Testis (tissue), 2 donors: ENCODE measurements at regions not wholly inside any gene's neighbourhood (a gene's known extent, or its start where the extent isn't known, plus 50 kb on each side); places are given as distances from the start of the nearest gene placed in this dataset.
"Not testable (repeated sequence)": the region's sequence is repeated elsewhere in the genome, so short reads cannot be mapped to it uniquely, and the experiment has no call there.

Experiments used
- DNase-seq: peaks from one replicate; pipeline ENCODE4 v3.0.0-alpha.2; 2019
- H3K27ac ChIP-seq, 2 donors: fragments of 200-600 bp; sonication (generic); one replicate each; pipeline ENCODE4 v1.5.1; 2019
- H3K27me3 ChIP-seq: fragments of 200-600 bp; sonication (generic); one replicate; pipeline ENCODE4 v1.5.1; 2019
- H3K36me3 ChIP-seq: fragments of 200-600 bp; sonication (generic); one replicate; pipeline ENCODE4 v1.5.1; 2017; ENCODE audit warnings: low read depth; ENCODE audit errors: missing control alignments
- H3K4me1 ChIP-seq: fragments of 200-600 bp; sonication (generic); one replicate; pipeline ENCODE4 v1.5.1; 2019
- H3K4me3 ChIP-seq, 2 donors: fragments of 200-600 bp; sonication (generic); one replicate each; pipeline ENCODE4 v1.5.1; 2017 to 2019
- H3K9me3 ChIP-seq: fragments of 200-600 bp; sonication (generic); one replicate; pipeline ENCODE4 v1.5.1; 2017
- CTCF ChIP-seq, 3 experiments: fragments of 450-650 bp in 2 of 3; fragments of 200-600 bp in 1 of 3; sonication (generic) in 1 of 3; IDR thresholded peaks; one replicate each; pipeline ENCODE4 v1.5.1; 2016 to 2019; ENCODE audit warnings: antibody characterized with exemption in 3 of 3, mild to moderate bottlenecking in 2 of 3, moderate library complexity in 1 of 3
- POLR2A ChIP-seq: fragments of 450-650 bp; IDR thresholded peaks from one replicate; pipeline ENCODE4 v1.6.1; 2017; ENCODE audit warnings: antibody characterized with exemption, mild to moderate bottlenecking, moderate library complexity
- WGBS, 2 donors: methylation state at CpG; one replicate each; pipeline ENCODE4 v1.1.5; 2018; 5-methylcytosine and 5-hydroxymethylcytosine counted together
- intact Hi-C: fragments of 100-400 bp; cut with DNase I; formaldehyde crosslinking; loops from one replicate; pipeline ENCODE4 v1.15.1; 2023; ENCODE audit warnings: low total_unique reads

- not testable (repeated sequence) for DNase-seq, H3K4me1 ChIP-seq
These were observed 104.3 kb upstream of the ZNF519 start for GRCh38 chr18:14236356-14237048.

GRCh38 chr18:14225286-14225679 lies 93.0 kb upstream of the ZNF519 start:
- H3K27me3 ChIP-seq, H3K4me1 ChIP-seq, H3K36me3 ChIP-seq, H3K4me3 ChIP-seq, DNase-seq, intact Hi-C loops, H3K9me3 ChIP-seq, H3K27ac ChIP-seq: not testable (repeated sequence)
- WGBS, 2 donors = 57 to 68% methylated on average over 4 of the region's 4 CpGs

More at GRCh38 chr18:14236356-14237048, 104.3 kb upstream of the ZNF519 start:
- H3K27me3 ChIP-seq, H3K36me3 ChIP-seq, H3K27ac ChIP-seq, intact Hi-C loops, H3K9me3 ChIP-seq, H3K4me3 ChIP-seq: not testable (repeated sequence)
- WGBS, 2 donors = 56 to 70% methylated on average over 2 to 3 of the region's 3 CpGs

- DNase-seq, intact Hi-C loops, H3K4me3 ChIP-seq, H3K27ac ChIP-seq, H3K36me3 ChIP-seq, H3K4me1 ChIP-seq, H3K27me3 ChIP-seq, H3K9me3 ChIP-seq: not testable (repeated sequence)
- WGBS, 2 donors = 90% methylated on average over 7 to 26 of the region's 27 CpGs
These were observed 92.5 kb upstream of the ZNF519 start for GRCh38 chr18:14224551-14225285.

GRCh38 chr18:14223919-14224318 lies 91.7 kb upstream of the ZNF519 start:
- H3K36me3 ChIP-seq, H3K27ac ChIP-seq, H3K4me1 ChIP-seq, H3K27me3 ChIP-seq, H3K9me3 ChIP-seq, intact Hi-C loops, H3K4me3 ChIP-seq, DNase-seq: not testable (repeated sequence)
- 92% methylated on average over 16 of the region's 16 CpGs; no CpG with 5 or more reads in 1 of the 2 donors for WGBS, 2 donors

- intact Hi-C loops, H3K27ac ChIP-seq, H3K4me1 ChIP-seq, DNase-seq, H3K27me3 ChIP-seq, H3K9me3 ChIP-seq, H3K36me3 ChIP-seq, H3K4me3 ChIP-seq: not testable (repeated sequence)
- WGBS, 2 donors = 92 to 100% methylated on average over 6 to 21 of the region's 31 CpGs
These were observed 91.1 kb upstream of the ZNF519 start for GRCh38 chr18:14223231-14223822.

GRCh38 chr18:14222354-14223221 lies 90.4 kb upstream of the ZNF519 start:
- WGBS, 2 donors = 88 to 89% methylated on average over 9 to 30 of the region's 31 CpGs
- not testable (repeated sequence) for DNase-seq

GRCh38 chr18:14221689-14222088 lies 89.5 kb upstream of the ZNF519 start:
- H3K9me3 ChIP-seq = no peaks in the 10 kb centered on the region
- 50 to 69% methylated on average over 14 of the region's 14 CpGs for WGBS, 2 donors
- no peaks in the 10 kb centered on the region for H3K36me3 ChIP-seq
- no peak for DNase-seq
- no peak overlapping the region for H3K27ac ChIP-seq
- no peak for TF ChIP-seq CTCF (IDR thresholded peaks at IDR 0.05)
- no peak for TF ChIP-seq POLR2A
- no peak overlapping the region for H3K4me3 ChIP-seq
- intact Hi-C loops = no loop called here
- no peaks in the 10 kb centered on the region for H3K4me1 ChIP-seq
- no peaks in the 10 kb centered on the region for H3K27me3 ChIP-seq

More at GRCh38 chr18:14222354-14223221, 90.4 kb upstream of the ZNF519 start:
- H3K27me3 ChIP-seq, H3K4me1 ChIP-seq, H3K36me3 ChIP-seq, H3K9me3 ChIP-seq, intact Hi-C loops, H3K4me3 ChIP-seq, H3K27ac ChIP-seq: not testable (repeated sequence)

GRCh38 chr18:14215952-14216351 lies 83.7 kb upstream of the ZNF519 start:
- H3K36me3 ChIP-seq, intact Hi-C loops, H3K27me3 ChIP-seq, H3K4me3 ChIP-seq, H3K4me1 ChIP-seq, H3K27ac ChIP-seq, DNase-seq, H3K9me3 ChIP-seq: not testable (repeated sequence)

- not testable (repeated sequence) for DNase-seq
These were observed 71.2 kb upstream of the ZNF519 start for GRCh38 chr18:14203424-14203823.

GRCh38 chr18:14190776-14191442 lies 58.7 kb upstream of the ZNF519 start:
- H3K9me3 ChIP-seq, H3K4me1 ChIP-seq, H3K27me3 ChIP-seq, H3K4me3 ChIP-seq, H3K36me3 ChIP-seq, DNase-seq, H3K27ac ChIP-seq, intact Hi-C loops: not testable (repeated sequence)
- 88 to 89% methylated on average over 3 of the region's 3 CpGs for WGBS, 2 donors

More at GRCh38 chr18:14203424-14203823, 71.2 kb upstream of the ZNF519 start:
- H3K27ac ChIP-seq, intact Hi-C loops, H3K4me3 ChIP-seq, H3K36me3 ChIP-seq, H3K27me3 ChIP-seq, H3K4me1 ChIP-seq, H3K9me3 ChIP-seq: not testable (repeated sequence)
- WGBS, 2 donors = 82 to 86% methylated on average over 2 of the region's 2 CpGs
